ENCODE measurements at regions not wholly inside any gene's neighbourhood (a gene's known extent, or its start where the extent isn't known, plus 50 kb on each side); places are given as distances from the start of the nearest gene placed in this dataset.

GRCh38 chr7:32279500-32279899 is 209.3 kb upstream of the PDE1C start:
- TF ChIP-seq CTCF (IDR thresholded peaks at IDR 0.05; ENCODE audit: insufficient read depth, low read depth, low read length) = no peak
- DNase-seq (ENCODE audit: low read depth) = no peak
- no peak overlapping the region for H3K4me3 ChIP-seq (ENCODE audit: low read depth, low read length)

- no peak overlapping the region for H3K4me3 ChIP-seq (ENCODE audit: low read depth, low read length)
- no peak for TF ChIP-seq CTCF (IDR thresholded peaks at IDR 0.05; ENCODE audit: insufficient read depth, low read depth, low read length)
- no peak for DNase-seq (ENCODE audit: low read depth)
Observed at GRCh38 chr7:32275216-32276009, 205.2 kb upstream of the PDE1C start.

DNA sequence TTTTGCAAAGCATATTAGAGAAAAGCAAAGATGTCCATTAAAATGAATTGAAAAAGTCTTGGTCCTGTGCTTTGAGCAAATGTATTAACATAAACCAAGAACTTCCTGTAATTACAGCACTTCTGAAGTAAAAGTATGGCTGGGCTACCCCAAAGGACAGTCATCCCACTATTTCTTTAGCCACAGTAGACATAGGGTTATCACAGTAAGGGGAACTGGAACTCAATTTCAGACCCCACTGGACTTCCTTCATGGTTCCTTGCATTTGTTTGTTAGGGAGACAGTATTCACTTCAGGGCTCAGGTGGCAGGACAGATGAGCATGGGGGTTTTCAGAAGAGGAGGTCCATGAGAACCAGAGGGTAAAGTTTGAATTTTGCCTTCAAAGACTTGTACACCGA is 203.1 kb upstream of the PDE1C start:
- H3K4me3 ChIP-seq (ENCODE audit: low read depth, low read length) = no peak overlapping the region
- no peak for TF ChIP-seq CTCF (IDR thresholded peaks at IDR 0.05; ENCODE audit: insufficient read depth, low read depth, low read length)
- no peak for DNase-seq (ENCODE audit: low read depth)

DNA sequence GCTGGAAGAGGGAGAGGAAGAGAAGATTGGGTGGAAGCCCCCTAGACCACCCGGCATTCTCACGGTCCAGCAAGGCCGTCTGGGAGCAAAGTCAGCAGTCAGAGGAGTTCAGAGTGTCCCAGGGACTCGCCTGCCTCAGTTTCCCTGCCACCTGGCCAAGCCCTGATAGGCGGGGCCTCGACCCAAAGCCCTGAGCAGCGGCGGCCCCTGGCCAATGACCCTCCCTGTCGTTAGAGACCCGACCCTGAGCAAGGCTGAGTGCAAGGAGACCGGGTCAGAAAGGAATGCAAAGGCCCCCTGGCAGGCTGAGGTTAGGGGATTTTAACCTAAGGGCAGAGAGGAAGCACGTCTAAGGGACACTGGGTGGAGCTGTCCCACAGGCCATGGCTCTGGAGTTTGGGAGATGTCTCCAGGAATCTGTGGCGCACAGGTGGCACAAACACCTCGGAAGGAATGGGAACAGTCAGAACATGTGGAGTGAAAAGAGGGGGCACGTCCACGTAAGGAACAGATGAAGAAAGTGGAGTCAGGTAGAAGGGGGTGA is 196.8 kb upstream of the PDE1C start:
- no peak for DNase-seq (ENCODE audit: low read depth)
- no peak overlapping the region for H3K4me3 ChIP-seq (ENCODE audit: low read depth, low read length)
- no peak for TF ChIP-seq CTCF (IDR thresholded peaks at IDR 0.05; ENCODE audit: insufficient read depth, low read depth, low read length)

DNA sequence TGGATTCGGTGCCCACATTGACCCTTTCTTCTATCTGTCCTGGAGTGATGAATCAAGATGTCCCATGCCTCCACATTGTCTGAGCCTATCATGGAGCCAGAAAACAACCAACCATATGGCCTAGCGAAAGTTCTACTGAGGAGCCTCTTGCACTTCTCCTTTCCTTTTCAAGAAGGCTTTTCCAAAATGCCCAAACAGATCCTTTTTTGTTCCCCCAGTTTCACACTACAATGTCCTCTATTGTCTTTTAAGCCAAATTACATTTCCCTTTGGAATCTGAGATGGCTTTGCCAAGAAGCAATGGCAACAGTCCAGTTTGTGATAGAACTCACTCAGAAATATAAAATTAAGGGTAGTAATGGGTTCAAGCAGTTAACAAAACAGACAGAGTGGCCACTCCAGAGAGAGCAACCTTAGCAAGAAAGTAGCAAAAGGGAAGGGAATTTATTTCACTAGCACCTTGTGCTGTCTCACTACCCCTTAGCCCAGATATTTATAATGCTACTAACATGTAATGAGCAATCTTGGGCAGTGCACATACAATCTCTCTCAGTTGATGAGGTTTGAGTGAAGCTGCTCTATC is 194.6 kb upstream of the PDE1C start:
- no peak for TF ChIP-seq CTCF (IDR thresholded peaks at IDR 0.05; ENCODE audit: insufficient read depth, low read depth, low read length)
- no peak overlapping the region for H3K4me3 ChIP-seq (ENCODE audit: low read depth, low read length)
- DNase-seq (ENCODE audit: low read depth) = no peak

- no peak for TF ChIP-seq CTCF (IDR thresholded peaks at IDR 0.05; ENCODE audit: insufficient read depth, low read depth, low read length)
- H3K4me3 ChIP-seq (ENCODE audit: low read depth, low read length) = no peak overlapping the region
- DNase-seq (ENCODE audit: low read depth) = no peak
Observed at GRCh38 chr7:32263611-32264010, 193.4 kb upstream of the PDE1C start.
